Fibroblast of skin of right quadriceps (primary cell): ENCODE measurements at regions not wholly inside any gene's neighbourhood (a gene's known extent, or its start where the extent isn't known, plus 50 kb on each side); places are given as distances from the start of the nearest gene placed in this dataset.
"Not testable (repeated sequence)": the region's sequence is repeated elsewhere in the genome, so short reads cannot be mapped to it uniquely, and the experiment has no call there.

Experiments used
- DNase-seq: peaks from one replicate; pipeline ENCODE4 v3.0.0-alpha.2; 2013

- DNase-seq: not testable (repeated sequence)
Observed at GRCh38 chr6:112887424-112887823, 540.3 kb downstream of the RFPL4B start.

GRCh38 chr6:112899541-112899940, 552.4 kb downstream of the RFPL4B start:
- no peak for DNase-seq

- no peak for DNase-seq
Observed at GRCh38 chr6:112903361-112903760, 556.2 kb downstream of the RFPL4B start.

- DNase-seq: peak; percentile 96
Observed at GRCh38 chr6:112906726-112907125, 559.6 kb downstream of the RFPL4B start.

GRCh38 chr6:112909781-112910180, 562.7 kb downstream of the RFPL4B start:
- peak; percentile 64 for DNase-seq

GRCh38 chr6:112910256-112910655, 563.1 kb downstream of the RFPL4B start:
- DNase-seq: peak; percentile 77

- DNase-seq: peak; percentile 63
Observed at GRCh38 chr6:112911959-112912358, 564.8 kb downstream of the RFPL4B start.

- peak; percentile 81 for DNase-seq
Observed at GRCh38 chr6:112912416-112913101, 565.4 kb downstream of the RFPL4B start.

GRCh38 chr6:112919744-112920143, 572.6 kb downstream of the RFPL4B start:
- not testable (repeated sequence) for DNase-seq

- DNase-seq: peak; percentile 12
Observed at GRCh38 chr6:112920994-112921393, 573.9 kb downstream of the RFPL4B start.

- no peak for DNase-seq
Observed at GRCh38 chr6:112923940-112924587, 576.9 kb downstream of the RFPL4B start.

GRCh38 chr6:112925702-112926101, 578.6 kb downstream of the RFPL4B start:
- DNase-seq: no peak

GRCh38 chr6:112927641-112928320, 580.7 kb downstream of the RFPL4B start:
- DNase-seq: peak; percentile 45

- peak; percentile 35 for DNase-seq
Observed at GRCh38 chr6:112929641-112930040, 582.5 kb downstream of the RFPL4B start.

- DNase-seq: peak; percentile 94
Observed at GRCh38 chr6:112931832-112932231, 584.7 kb downstream of the RFPL4B start.

GRCh38 chr6:112933947-112934346, 586.8 kb downstream of the RFPL4B start:
- DNase-seq: peak; percentile 30

- DNase-seq: no peak
Observed at GRCh38 chr6:112934433-112935327, 587.5 kb downstream of the RFPL4B start.

GRCh38 chr6:112935402-112936078, 588.4 kb downstream of the RFPL4B start:
- no peak for DNase-seq

- DNase-seq: no peak
Observed at GRCh38 chr6:112936079-112936472, 588.9 kb downstream of the RFPL4B start.

GRCh38 chr6:112936504-112936903, 589.4 kb downstream of the RFPL4B start:
- DNase-seq: peak; percentile 73

GRCh38 chr6:112937690-112938089, 590.6 kb downstream of the RFPL4B start:
- DNase-seq: not testable (repeated sequence)

- DNase-seq: peak; percentile 17
Observed at GRCh38 chr6:112938650-112939049, 591.5 kb downstream of the RFPL4B start.
